NCI-H82 treated with DMSO at 0.1 percent for 48 hours (cell line): ENCODE measurements at regions not wholly inside any gene's neighbourhood (a gene's known extent, or its start where the extent isn't known, plus 50 kb on each side); places are given as distances from the start of the nearest gene placed in this dataset.

Experiments
- DNase-seq: peaks from one replicate; lab custom pipeline; 2025; ENCODE audit not compliant: unreplicated experiment; lab: John Stamatoyannopoulos, UW

DNA sequence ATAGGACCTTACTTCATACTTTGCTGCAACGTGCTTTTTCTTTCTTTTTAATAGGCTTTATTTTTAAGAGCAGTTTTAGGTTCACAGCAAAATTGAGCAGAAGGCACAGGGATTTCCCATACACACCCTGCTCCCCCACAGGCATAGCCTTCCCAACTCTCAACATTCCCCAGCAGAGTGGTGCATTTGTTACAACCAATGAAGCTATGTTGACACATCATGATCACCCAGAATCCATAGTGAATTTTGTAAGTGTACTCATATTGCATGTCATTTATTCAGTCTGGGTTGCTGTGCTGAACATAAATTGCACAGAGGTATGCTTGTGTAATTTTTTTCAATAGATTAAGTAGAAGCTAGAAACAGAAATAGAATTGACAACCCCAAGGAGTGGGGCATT is 327.3 kb downstream of the INHBA start:
- DNase-seq: no peak

GRCh38 chr7:41374150-41374848 is 328.6 kb downstream of the INHBA start:
- no peak for DNase-seq

DNA sequence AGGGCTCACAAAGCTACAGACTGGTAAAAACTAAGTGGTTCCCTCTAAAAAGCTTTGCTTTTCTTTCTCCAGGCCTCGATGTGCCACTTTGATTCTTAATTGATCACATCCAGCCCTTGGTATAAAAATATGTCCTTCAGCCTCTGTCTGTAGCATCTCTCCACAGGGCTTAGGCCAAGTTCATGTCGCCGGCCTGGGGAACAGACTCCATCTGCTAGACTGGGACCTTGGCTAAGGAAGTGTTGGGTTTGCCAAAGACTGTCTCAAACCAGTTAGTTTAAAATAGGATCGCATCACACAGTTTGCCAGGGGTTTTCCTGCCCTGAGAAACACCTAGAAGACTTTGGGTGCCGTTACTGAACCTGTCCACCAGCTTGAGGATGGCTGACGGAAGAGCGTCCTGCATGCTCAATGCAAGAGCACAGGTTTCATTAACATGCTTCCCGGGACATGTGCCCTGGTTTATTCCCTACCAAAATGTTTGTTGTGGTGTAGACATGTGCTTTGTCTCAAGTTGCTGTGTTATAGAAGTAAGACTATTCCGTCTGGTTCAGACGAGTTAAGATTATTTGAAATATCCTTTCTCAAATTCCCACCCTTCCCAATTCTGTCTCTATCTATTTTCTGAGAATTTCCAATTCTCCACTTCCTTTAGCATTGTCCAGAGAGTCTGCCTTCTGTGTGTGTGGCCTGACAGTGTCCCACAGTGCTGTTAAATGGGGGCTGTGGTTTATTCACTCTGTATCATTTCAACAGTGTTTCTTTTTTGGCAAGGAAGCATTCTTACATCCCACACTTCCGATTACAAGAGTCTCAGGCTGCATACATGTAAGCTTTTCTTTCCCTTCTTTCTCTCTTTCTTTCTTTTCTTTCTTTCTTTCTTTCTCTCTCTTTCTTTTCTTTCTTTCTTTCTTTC is 334.7 kb downstream of the INHBA start:
- DNase-seq: no peak

GRCh38 chr7:41351091-41351490 is 351.8 kb downstream of the INHBA start:
- DNase-seq: no peak

DNA sequence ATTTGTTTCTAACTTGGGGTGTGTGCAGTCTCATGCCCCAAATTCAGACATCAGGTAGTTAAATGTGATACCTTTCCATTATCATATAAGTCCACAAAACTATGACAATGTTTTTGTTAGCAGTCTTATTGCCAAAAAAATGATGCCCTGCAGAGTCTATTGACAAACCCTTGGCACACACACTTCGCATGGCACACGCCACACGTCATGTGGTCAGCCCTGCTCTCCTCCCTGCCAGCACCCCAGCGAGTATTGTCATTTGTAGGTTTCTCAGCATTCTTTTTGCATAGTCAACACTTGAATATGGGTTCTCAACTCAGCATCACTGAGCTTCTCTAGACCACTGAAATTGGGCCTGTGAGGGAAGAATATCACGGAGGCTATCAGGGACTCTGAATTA is 356.0 kb downstream of the INHBA start:
- DNase-seq: no peak

DNA sequence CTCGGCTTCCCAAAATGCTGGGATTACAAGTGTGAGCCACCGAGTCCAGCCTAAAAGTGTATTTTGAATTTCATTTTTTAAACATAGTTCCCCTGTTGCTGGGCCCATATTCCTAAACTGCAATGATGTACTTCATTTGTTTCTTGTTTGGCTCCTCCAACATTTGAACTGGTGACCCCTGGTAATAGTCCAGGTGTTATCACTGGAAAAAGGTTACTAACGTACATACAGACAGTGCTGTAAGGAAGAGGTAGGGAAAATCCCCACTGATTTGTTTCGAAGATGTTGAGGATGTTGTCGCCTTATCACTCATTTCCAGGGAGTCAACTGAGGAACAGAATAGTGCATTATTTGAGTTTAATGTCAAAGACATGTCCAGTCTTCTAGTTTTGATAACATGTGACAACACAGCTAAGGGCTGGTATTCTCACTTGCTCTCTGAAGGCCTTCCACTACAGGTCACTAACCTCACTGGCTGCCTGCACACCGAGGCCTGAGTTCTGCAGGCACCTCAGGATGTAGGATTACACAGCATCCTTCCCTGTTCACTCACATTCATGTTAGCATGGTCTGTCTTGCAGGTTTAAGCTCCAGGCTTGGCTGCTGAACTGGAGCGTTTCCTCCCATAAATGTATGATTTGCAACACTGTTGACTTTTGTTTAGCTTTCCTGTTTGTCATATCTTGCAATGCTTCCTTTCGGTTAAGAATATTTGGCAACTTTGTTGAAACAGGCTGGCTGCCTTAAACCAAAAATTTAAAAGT is 362.8 kb downstream of the INHBA start:
- DNase-seq: no peak

GRCh38 chr7:41336981-41337380 is 365.9 kb downstream of the INHBA start:
- no peak for DNase-seq

GRCh38 chr7:41336455-41336952 is 366.4 kb downstream of the INHBA start:
- DNase-seq: no peak

DNA sequence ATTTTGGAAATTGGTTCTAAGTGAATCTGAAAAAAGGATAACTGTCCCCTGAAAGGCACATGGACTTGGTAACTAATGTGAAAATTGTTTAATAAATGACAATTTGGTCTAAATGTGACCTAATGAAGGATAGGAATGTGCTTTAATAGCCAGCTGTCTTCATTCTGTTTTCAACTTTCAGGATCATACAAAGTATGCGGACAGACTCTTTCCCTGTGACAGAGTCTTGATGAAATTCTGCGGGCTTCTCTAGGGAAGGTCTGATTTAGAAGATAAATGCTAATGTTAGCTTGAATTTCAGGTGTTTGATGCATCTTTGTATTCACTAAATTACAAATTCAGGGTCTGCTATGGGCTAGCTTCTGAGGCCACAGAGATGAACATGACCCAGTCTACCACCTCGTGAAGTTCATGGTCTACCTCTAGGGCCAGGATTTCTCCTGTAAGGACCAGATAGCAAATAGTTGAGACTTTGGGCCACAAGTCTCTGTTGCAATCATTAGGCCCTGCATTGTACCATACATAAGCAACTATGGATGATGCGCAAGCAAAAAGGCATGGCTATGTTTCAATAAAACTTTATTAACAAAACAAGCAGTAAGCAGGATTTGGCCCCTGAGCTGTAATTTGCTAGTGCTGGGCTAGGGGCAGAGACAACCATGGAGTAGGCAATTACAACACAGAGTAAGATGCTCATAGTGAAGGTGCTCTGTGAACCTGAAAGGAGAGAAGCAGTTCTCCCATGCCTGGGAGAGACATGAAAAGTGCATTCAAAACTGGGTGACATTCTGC is 368.6 kb downstream of the INHBA start:
- DNase-seq: no peak

- DNase-seq: no peak
Observed at GRCh38 chr7:41333511-41333910, 369.4 kb downstream of the INHBA start.

- DNase-seq: no peak
Observed at GRCh38 chr7:41331194-41331593, 371.7 kb downstream of the INHBA start.

DNA sequence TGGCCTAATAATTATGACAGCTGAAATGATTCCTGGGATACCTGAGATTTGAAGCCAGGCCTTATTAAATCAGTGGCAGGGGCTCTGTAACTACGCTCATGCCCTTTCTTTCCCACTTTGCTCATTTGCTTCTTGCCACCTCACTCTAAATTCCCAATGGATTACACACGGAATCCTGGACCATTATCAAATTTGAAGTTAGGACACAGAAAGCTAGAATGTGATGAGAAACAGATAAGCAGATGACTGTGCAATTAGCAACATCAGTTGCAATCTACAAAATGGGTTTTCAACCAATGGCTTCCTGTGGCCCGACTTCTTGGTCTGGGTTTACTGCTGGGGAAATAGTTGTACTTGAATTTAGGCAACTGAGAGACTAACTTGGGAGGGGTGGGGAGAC is 374.3 kb downstream of the INHBA start:
- DNase-seq: no peak

GRCh38 chr7:41328131-41328530 is 374.8 kb downstream of the INHBA start:
- DNase-seq: no peak

DNA sequence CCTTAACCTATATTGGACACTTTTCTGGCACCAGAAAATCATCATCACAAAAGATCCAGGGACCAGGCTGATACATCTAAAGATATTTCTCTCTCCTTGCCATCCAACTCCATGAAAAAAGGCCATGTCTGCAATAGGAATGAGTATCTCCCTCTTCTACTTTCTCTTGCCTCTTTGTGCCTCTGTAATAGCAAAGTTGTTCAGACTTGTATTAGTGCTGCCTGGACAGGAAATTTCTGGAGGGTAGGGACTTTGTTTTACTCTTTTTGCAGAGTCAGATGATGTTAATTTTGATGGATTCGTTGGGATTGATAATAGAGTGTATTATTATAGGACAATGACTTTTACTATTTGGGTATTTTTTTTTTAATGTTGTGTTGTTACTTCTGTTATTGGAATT is 376.3 kb downstream of the INHBA start:
- DNase-seq: no peak

DNA sequence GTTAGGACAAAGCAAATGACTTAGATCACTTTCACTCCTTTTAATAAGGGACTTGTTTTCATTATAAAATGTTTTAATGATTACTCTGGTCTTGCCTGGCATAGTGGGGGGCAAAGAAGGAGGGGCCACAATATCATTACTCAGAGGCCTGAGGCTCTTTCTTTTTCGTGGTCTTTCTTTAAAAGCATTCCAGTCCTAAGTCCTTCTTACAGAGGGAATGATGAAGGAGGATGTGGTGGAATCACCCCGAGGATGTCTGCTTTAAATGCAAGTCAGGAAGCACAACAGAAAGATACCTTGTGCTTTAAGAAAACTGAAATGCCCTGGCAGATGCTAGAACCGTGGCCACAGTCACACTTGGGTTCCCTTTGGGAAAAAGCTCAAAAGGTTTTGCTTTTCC is 379.1 kb downstream of the INHBA start:
- DNase-seq: no peak

- no peak for DNase-seq
Observed at GRCh38 chr7:41319581-41319980, 383.3 kb downstream of the INHBA start.

GRCh38 chr7:41316410-41316809 is 386.5 kb downstream of the INHBA start:
- DNase-seq: no peak

DNA sequence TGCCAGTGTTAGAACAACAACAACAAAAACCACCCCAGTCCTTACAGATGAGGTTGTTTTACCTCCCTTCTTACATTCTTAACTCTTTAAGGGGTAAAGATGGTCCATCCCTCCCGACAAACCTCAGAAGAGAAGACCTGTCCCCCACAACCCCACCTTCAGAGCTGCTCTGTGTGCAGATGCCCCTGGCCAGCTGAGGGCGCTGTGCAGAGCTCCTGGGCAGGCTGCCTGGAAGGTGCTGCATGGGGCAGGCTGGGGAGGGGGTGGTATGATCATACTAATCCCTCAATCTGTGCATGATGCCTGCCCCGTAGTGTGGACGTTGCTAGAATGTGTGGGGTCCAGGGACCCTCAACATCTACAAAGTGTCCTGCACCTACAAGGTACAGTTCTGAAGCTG is 387.1 kb downstream of the INHBA start:
- no peak for DNase-seq

GRCh38 chr7:41313171-41313570 is 389.7 kb downstream of the INHBA start:
- DNase-seq: no peak

GRCh38 chr7:41312235-41312634 is 390.7 kb downstream of the INHBA start:
- DNase-seq: no peak

DNA sequence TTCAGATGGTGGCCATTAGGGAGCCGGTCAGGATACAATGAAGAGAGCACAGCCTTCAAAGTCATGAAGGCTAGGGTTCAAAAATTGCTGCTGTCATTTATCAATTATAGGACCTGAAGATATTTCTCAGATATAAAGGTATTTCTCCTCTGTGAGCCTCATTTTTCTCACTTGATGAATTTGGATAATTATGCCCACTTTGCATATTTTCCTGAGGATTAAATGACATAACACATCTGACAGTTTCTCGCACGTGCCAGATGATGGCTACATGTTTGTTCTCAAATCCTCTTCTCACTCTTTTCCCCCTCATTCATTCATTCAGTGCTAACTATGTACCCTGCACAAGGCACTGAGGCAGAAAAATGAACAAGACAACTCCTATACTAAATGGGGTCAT is 391.6 kb downstream of the INHBA start:
- no peak for DNase-seq
